GM12891 (cell line): ENCODE measurements at regions not wholly inside any gene's neighbourhood (a gene's known extent, or its start where the extent isn't known, plus 50 kb on each side); places are given as distances from the start of the nearest gene placed in this dataset.

Experiments used
- POLR2A ChIP-seq: IDR thresholded peaks from 2 replicates; pipeline ENCODE4 v1.6.1; 2011; ENCODE audit warnings: low read depth, low read length, control low read depth
- POLR2AphosphoS5 ChIP-seq: IDR thresholded peaks from 2 replicates; pipeline ENCODE4 v1.6.1; 2011; ENCODE audit warnings: low read depth, low read length, control low read depth
- TAF1 ChIP-seq: IDR thresholded peaks from 2 replicates; pipeline ENCODE4 v1.6.1; 2011; ENCODE audit warnings: low read depth, low read length, control low read depth

- TF ChIP-seq TAF1 (no peak), POLR2AphosphoS5 (no peak), POLR2A (no peak)
Measured at GRCh38 chr3:96428097-96428496, 386.3 kb upstream of the EPHA6 start.
